ENCODE measurements at regions not wholly inside any gene's neighbourhood (a gene's known extent, or its start where the extent isn't known, plus 50 kb on each side); places are given as distances from the start of the nearest gene placed in this dataset.

GRCh38 chr7:12119620-12120303, 91.3 kb upstream of the TMEM106B start:
- TF ChIP-seq CTCF (IDR thresholded peaks at IDR 0.05 in 8 of 11, conservative IDR thresholded peaks at IDR 0.05 in 3 of 11) (no peak), POLR2A (IDR thresholded peaks at IDR 0.05) (no peak)
